GM21367 (cell line): ENCODE measurements at regions not wholly inside any gene's neighbourhood (a gene's known extent, or its start where the extent isn't known, plus 50 kb on each side); places are given as distances from the start of the nearest gene placed in this dataset.

ENCODE experiments used
- ATAC-seq: cut with Tn5 transposase; IDR thresholded peaks from one replicate; pipeline ENCODE4 v1.9.1; 2021; ENCODE audit not compliant: unreplicated experiment

DNA sequence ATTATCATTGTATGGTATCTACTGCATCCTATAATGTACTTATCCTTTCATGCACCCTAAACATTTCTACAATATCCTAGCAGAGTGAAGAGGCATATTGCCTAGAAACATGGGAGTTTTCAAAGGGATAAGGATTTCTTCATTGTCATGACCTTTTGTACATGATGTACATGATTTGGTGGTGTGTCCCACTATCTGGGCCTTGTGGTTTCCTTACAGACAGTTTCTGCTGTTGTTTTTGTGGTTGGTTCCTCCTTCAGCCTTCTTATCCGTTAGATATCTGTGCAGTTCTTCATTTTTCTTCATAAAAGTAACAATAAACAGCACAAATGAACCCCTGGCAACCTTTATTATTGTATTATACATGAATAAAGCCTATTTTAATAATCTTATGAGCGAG, 70.4 kb upstream of the BACH1 start:
- no peak for ATAC-seq

DNA sequence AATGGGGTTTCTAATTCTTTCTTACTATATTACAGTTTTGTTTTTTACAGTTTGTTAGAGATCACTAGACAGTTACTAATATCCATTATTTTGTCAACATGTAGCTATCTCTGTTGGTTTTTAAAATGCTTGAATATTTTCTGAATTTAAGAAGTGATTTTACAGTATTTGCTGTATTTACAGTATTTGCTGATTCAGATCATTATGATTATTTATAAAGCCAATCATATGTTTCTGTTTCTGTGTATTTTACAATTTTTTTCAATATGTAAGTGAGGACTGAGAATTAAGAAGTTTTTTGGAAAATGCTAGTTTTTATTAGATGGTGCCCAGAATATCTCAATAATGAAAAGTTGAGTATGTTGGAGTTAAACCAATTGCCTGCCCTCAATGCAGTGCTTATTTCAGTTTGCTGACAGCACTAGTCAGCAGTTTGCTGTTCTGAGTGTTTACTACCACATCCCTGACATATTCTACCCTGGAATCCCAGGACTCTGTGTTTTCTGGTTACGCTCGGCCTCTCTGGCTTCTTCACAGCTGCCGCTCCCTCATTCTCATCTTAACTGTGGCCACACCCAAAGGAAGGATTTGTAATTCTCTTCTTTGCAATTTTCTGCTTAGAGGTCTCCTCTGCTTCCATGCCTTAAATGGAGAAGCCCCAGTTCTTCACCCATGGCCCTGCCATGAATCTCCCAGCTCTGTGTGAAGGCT, 68.0 kb upstream of the BACH1 start:
- ATAC-seq = no peak

DNA sequence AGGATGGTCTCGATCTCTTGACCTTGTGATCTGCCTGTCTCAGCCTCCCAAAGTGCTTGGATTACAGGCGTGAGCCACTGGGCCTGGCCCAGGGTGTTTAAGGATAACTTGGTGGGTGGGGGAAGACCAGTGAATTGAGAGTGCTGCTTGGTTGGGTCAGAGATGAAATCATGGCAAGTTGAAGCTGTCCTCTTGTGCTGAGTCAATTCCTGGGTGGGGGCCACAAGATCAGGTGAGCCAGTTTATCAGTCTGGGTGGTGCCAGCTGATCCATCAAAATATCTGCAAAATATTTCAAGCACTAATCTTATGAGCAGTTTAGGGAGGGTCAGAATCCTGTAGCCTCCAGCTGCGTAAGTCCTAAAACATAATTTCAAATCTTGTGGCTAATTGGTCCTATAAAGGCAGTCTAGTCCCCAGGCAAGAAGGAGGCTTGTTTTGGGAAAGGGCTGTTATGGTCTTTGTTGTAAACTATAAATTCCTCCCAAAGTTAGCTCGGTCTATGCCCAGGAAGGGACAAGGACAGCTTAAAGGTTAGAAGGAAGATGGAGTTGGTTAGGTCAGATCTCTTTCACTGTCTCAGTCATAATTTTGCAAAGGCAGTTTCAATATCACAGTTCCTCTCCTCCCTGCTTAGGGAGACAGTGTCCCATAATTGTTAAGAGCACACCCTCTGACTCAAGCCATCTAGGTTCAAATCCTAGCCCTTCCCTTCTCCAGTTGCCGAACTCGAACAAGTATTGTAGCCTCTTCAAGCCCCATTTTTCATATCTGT, 66.8 kb upstream of the BACH1 start:
- ATAC-seq = no peak

GRCh38 chr21:29232530-29233255, 66.0 kb upstream of the BACH1 start:
- ATAC-seq = no peak

- ATAC-seq = no peak
Measured at GRCh38 chr21:29233256-29233546, 65.5 kb upstream of the BACH1 start.

DNA sequence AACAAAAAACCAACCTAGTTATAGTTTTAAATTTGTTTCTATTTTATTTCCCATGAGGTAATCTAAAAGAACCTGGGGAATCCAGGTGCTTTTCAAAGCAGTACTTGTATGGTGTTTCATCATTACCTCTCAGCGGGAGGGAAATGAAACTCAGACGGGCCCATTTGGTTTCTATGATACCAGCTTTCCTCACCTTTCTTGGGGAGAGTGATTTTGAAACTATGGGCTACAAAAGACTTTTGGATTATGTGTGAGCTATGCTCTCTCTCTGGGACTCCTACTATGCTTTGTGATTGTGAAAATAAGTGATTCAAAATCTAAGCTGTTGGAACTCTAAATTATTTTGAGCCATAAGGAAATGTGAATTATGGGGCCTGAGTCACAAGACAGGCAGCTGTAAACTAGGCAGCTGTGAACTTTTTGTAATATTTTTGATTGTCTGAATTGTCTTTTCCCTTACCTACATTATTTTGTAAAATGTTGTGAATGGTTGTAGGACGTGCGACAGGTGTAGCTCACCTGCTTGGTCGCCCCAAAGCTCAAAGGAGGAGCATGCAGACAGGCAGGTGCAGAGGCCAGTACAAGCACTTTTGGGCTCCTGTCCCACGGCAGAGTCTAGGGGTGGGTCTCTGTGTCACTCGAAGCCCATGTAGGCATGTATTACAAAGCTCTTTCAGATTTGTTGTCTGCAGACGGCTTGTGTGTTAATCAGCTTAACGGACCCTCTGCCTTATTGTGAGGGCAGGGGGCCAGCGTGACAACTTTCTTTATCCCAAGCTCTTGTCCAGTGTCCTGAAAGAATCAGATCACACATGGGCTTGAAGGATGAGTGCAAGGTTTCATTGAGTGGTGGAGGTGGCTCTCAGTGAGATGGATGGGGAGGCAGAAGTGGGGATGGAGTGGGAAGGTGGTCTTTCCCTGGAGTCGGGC, 64.8 kb upstream of the BACH1 start:
- peak; percentile 55 for ATAC-seq

- peak; percentile 40 for ATAC-seq
Measured at GRCh38 chr21:29235714-29236197, 63.0 kb upstream of the BACH1 start.

DNA sequence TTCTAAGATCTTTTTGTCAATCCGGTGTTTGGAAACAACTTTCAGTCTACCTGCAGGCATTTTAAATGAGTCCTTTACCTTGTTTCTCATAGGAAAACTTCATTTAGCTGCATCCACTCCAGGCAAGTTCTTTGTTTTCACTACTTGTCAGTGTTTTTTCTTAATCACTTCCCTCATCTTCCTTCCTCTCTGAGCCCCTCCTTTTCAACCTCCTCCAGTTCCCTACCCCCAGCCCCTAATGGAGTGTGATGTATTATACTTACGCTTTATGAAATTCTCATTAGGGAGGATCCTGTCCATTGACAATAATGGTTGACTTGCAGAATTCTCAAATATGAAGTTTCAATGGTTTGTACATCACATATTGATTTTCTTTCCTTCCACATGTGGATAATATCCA, 62.5 kb upstream of the BACH1 start:
- no peak for ATAC-seq

DNA sequence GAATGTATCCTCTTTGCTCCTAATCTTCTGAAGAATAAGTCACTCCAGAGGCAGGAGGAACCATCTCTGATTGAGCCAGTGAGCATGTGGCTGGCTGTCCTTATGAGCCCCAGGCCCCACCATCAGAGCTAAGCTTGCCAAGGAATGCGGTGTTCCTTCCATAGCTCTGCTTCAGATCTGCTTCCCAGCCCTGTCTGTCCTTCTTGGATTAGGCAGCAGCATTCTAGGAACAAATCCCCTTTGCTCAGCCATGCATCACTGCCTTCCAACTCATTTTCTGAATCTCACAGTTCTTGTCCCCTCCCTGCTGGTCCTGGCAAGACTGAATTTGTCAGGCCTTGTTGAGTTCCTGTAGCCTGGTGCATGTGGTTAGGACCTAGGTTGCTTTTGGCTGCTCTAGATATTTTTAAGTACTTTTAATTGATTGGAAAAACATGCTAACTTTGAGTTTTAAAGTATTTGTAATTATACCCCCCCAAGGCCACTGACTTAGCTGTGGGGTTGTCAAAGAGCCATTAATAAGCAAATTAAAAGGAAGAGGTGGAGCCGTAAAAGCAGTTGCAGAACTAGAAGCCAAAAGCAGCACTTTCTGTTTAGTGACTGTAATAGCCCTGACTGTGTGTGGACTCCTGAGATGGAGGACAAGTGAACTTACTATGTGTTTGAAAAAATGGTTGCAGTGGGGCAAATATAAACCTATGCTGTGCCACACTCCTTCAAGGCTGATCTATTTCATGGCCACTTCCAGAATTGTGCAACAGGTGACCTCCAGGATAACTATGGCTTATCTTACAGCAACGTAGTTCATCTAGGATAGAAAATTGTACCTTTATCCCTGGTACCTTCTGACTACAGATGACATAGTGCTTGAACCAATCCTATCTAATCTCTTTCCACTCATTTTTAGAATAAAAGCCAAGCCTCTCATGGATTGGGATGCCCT, 61.3 kb upstream of the BACH1 start:
- ATAC-seq = no peak

DNA sequence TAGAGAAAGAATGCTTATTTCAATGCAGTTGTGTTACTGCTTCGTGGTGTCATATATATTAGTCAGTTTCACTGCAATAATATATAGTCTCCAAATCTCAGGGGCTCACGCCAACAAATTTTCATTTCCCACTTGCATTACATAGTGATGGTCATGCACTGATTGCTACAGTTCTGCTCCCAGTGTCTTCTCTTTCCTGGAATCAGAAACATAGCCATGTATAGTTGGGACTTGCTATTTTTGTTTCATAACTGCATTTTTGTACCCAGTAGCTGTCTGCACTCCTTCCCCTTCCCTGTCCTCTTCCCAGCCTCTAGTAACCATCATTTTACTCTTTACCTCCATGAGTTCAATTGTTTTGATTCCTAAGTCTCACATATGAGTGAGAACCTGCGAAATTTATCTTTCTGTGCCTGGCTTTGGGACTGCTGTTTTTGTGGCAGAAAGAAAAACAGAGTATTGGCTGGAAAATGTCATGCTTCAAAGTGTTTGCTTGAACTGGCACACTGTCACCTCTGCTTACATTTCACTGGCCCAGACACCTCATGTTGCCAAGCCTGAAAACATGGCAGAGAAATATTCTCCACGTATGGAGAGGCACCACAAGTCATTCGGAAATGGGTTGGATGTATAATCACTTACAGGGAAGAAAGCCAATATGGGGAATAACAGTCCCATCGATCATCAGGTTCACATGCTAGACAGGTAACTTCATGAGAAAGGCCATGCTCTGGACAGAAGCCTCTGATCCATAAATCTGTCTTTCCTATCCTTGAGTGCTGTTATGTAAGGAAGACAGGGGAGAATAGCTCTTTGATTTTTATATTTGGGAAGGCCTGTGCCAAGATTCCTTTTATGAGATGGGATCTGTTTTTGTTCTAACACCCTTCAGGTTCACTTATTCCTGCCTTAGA, 60.4 kb upstream of the BACH1 start:
- no peak for ATAC-seq

GRCh38 chr21:29238967-29239290, 59.8 kb upstream of the BACH1 start:
- no peak for ATAC-seq

- no peak for ATAC-seq
Measured at GRCh38 chr21:29240136-29240535, 58.6 kb upstream of the BACH1 start.

DNA sequence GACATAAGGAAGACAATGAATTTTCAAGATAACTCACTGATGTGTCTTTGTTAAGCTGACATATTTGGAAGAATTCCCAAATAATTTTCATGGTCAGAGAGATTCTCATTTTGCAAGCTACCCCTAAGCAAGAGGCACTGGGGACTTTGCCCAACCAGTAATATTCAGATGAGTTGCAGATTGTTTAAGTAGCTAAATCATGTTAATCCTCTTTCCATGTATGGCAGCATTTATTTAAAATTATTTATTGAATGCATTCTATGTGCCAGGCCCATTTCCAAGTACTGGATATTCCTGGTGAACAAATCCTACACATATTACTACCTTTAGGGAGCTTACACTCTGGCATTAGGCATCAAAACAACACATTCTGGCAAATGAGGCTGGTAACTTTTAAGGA, 56.5 kb upstream of the BACH1 start:
- ATAC-seq = no peak

DNA sequence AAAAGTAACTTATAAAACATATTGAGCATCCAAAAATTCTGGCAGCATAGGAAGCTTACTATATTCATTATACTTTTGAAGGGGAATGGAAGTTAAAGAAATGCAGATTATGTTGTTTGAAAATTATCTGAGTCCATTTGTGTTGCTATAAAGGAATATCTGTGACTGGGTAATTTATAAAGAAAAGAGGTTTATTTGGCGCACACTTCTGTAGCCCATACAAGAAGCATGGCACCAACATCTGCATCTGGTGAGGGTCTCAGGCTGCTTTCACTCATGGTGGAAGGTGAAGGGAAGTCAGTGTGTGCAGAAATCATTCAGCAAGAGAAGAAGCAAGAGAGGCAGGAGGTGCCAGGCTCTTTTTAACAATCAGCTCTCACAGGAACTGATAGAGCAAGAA, 55.5 kb upstream of the BACH1 start:
- ATAC-seq = no peak

GRCh38 chr21:29245104-29245643, 53.5 kb upstream of the BACH1 start:
- peak; percentile 52 for ATAC-seq

DNA sequence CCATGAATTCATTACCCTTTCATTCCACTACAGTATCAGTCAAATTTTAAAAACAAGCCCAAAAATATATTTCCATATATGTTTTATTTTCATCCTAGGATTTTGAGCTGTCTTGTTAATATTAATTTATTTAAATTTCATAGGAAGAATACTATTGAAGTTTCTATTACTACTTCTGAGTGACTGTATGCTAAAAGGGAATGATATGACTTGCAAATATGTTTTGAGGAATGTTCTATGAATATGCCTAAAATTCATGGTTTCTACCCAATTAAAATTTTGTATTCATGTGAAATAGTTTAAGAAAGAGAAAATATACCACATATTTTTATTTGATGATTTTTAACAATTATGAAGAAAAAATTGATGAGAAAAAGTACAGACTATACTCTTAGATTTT, 52.9 kb upstream of the BACH1 start:
- no peak for ATAC-seq

DNA sequence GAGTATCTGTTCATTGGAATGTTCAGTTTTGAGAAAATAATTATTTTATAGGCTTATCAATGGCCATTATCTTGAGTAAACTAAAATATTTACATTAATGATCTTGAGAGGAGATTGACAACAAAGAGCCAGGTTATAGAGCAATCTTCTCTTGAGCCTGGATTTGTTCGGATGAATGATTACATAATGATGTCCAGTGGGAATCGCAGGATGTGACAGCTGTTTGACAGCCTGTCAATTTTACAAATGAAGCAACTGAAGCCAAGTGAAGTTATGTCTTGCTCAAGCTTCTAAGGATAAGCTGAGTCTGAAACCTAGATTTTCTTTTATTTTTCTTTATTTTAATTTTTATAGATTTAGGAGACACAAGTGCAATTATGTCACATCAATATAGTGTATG, 52.1 kb upstream of the BACH1 start:
- no peak for ATAC-seq

DNA sequence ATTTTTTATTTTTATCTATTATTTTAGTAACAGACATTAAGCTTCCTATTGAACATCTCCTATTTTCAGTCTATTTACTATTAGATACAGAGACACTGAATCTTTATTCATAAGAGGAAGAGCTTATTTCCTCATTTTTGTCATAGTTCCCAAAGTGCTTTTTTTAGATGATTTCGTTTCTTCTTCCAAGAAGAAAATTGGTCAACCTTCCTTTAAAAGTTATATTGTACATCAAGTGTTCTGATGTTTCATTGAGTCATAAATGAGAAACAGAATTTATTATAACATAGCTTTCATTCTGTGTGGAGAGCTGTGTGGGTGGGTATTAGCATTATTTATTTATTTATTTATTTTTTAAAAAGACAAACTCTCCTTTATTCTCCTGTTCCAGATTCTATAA, 50.6 kb upstream of the BACH1 start:
- no peak for ATAC-seq
